NCI-H524 treated with DMSO at 0.1 percent for 48 hours (cell line): ENCODE measurements at regions not wholly inside any gene's neighbourhood (a gene's known extent, or its start where the extent isn't known, plus 50 kb on each side); places are given as distances from the start of the nearest gene placed in this dataset.

Experiments
- DNase-seq: peaks from one replicate; lab custom pipeline; 2025; lab: John Stamatoyannopoulos, UW

DNA sequence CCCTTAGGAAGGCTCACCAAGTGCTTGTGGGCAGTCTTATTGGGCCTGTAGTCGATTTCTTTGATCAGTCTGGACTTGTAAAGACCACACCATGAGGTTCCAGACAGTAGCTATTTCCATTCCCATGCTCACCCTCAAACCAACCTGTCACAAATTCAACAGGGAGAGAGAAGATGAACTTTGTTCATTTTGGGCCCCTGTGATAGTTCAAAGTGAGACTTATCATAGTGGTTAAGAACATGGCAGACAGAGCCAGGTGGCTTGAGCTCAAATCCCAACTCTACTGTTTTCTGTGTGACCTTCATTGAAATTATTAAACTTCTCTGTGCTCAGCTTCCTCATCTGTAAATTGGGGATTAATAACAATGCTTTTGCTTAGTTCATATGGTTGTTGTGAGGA is 53.9 kb upstream of the CTLA4 start:
- no peak for DNase-seq

DNA sequence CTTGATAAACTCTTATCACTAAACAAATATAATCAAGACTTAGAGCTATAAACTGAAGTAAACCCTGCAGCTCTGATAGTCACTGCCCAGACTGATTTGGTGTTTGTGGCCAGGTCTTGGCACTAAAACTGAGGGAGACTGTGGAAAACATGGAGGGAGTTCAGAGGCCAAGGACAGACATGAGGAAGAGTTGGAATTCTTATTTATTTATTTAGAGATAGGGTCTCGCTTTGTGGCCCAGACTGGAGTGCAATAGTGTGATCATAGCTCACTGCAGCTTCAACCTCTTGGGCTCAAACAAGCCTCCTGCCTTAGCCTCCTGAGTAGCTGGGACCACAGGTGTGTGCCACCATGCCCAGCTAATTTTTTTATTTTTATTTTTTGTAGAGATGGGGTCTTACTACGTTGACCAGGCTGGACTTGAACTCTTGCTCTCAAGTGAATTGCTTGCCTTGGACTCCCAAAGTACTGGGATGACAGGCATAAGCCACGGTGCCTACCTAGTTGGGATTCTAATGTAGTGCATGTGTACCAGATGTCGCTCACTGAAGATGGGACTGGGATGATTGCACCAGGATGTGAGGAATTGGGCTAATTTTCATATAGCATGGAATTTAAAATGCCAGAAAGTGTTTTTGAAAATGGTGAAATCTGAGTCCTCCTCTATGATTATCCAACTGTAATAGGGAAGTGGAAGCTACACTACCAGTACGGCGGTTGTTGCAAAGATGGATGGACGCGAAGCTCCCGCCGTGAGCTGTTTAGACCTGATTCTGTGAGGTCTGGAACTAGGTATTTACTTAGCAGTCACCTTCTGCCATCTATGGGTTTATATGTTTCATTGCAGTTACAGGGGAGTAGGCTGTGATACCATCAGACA is 52.7 kb upstream of the CTLA4 start:
- peak; percentile 29 for DNase-seq

DNA sequence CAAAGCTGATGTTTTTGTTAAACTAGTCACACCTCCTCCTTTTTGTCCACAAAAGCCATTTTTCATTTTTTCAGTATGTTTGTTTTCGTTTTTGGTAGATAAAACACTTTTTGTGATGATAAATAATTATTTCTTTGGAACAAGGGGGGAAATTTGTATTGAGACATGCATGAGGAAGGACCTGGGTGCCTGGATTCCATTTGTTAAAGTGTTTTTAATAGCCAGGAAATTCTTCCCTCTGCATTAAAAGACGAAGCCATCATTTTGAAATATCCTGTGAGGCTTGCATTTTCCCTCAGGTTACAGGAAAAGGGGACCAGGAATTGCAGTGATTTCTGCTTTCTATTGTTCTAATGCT is 52.1 kb upstream of the CTLA4 start:
- no peak for DNase-seq

DNA sequence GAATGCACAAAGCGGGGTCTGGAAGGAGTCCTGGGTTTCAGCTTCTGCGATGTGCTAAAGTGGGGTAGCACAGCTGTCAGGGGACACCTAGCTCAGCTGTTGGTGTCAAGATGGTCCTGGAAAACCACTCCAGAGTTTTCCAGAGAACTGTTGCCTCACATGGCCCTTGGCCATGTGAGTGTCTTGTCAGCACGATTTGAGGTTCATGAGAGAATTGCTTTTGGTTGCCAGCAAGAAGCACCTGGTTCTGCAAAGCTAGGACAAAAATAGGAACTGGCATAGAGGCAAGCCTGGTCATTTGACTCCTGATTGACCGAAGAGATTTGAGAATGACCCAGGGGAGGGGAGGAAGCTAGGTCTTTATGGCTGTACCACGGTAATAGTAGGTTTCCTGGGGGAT is 50.4 kb upstream of the CTLA4 start:
- DNase-seq, result no peak
